Colonic mucosa (tissue), 4 donors: ENCODE measurements at regions not wholly inside any gene's neighbourhood (a gene's known extent, or its start where the extent isn't known, plus 50 kb on each side); places are given as distances from the start of the nearest gene placed in this dataset.
"Not testable (repeated sequence)": the region's sequence is repeated elsewhere in the genome, so short reads cannot be mapped to it uniquely, and the experiment has no call there.

ENCODE experiments used
- DNase-seq: peaks from one replicate; pipeline ENCODE4 v3.0.0-alpha.2; 2020
- H3K27ac ChIP-seq: fragments of 200-600 bp; one replicate; pipeline ENCODE4 v1.8.0; 2021
- H3K27me3 ChIP-seq: fragments of 200-600 bp; one replicate; pipeline ENCODE4 v1.8.0; 2021
- H3K36me3 ChIP-seq: fragments of 200-600 bp; one replicate; pipeline ENCODE4 v1.8.0; 2021
- H3K4me1 ChIP-seq: fragments of 200-600 bp; one replicate; pipeline ENCODE4 v1.8.0; 2021; ENCODE audit warnings: mild to moderate bottlenecking
- H3K4me3 ChIP-seq: fragments of 200-600 bp; one replicate; pipeline ENCODE4 v1.8.0; 2021
- H3K9ac ChIP-seq, 2 donors: one replicate each; pipeline ENCODE4 v1.7.0; 2013; ENCODE audit warnings: control low read depth in 2 of 2, low read depth in 2 of 2, low read length in 2 of 2
- H3K9me3 ChIP-seq: fragments of 200-600 bp; one replicate; pipeline ENCODE4 v1.8.0; 2021
- CTCF ChIP-seq: fragments of 200-600 bp; IDR thresholded peaks from one replicate; pipeline ENCODE4 v1.8.0; 2022; ENCODE audit warnings: antibody characterized with exemption, mild to moderate bottlenecking
- intact Hi-C: fragments of 100-400 bp; cut with DNase I; formaldehyde crosslinking; loops from one replicate; pipeline ENCODE4 v1.14.1; 2022
- donor health status: healthy.
- donor health status: DM: no; HTN: no; CAD: no.
- donor health status: DM: no; HTN: no; CAD: no.

- intact Hi-C loops, H3K27me3 ChIP-seq, H3K4me1 ChIP-seq: not testable (repeated sequence)
Measured at GRCh38 chr14:106474261-106475028, 948.1 kb downstream of the TMEM121 start.

GRCh38 chr14:106475214-106475613 is 948.8 kb downstream of the TMEM121 start:
- H3K36me3 ChIP-seq, H3K9ac ChIP-seq, H3K4me3 ChIP-seq, H3K4me1 ChIP-seq, H3K27me3 ChIP-seq, DNase-seq, H3K9me3 ChIP-seq, intact Hi-C loops, H3K27ac ChIP-seq: not testable (repeated sequence)

More at GRCh38 chr14:106474261-106475028, 948.1 kb downstream of the TMEM121 start:
- not testable (repeated sequence) for H3K9me3 ChIP-seq, DNase-seq, H3K4me3 ChIP-seq, H3K9ac ChIP-seq, H3K27ac ChIP-seq, H3K36me3 ChIP-seq

- H3K27me3 ChIP-seq, H3K27ac ChIP-seq, H3K4me1 ChIP-seq, H3K4me3 ChIP-seq, DNase-seq, intact Hi-C loops, H3K9me3 ChIP-seq, H3K36me3 ChIP-seq, H3K9ac ChIP-seq: not testable (repeated sequence)
Measured at GRCh38 chr14:106477600-106477999, 951.2 kb downstream of the TMEM121 start.

GRCh38 chr14:106480287-106480686 is 953.9 kb downstream of the TMEM121 start:
- H3K9me3 ChIP-seq, H3K27ac ChIP-seq, H3K9ac ChIP-seq, H3K27me3 ChIP-seq, DNase-seq, H3K4me3 ChIP-seq, H3K4me1 ChIP-seq, H3K36me3 ChIP-seq, intact Hi-C loops: not testable (repeated sequence)

- H3K9me3 ChIP-seq, H3K27me3 ChIP-seq, H3K9ac ChIP-seq, H3K27ac ChIP-seq, intact Hi-C loops, H3K4me1 ChIP-seq, H3K36me3 ChIP-seq, H3K4me3 ChIP-seq, DNase-seq: not testable (repeated sequence)
Measured at GRCh38 chr14:106482213-106482612, 955.8 kb downstream of the TMEM121 start.

GRCh38 chr14:106487600-106487999 is 961.2 kb downstream of the TMEM121 start:
- Histone ChIP-seq H3K4me3 (no peak overlapping the region), H3K36me3 (no peaks in the 10 kb centered on the region), H3K9me3 (no peaks in the 10 kb centered on the region), H3K9ac (no peak overlapping the region), H3K27ac (no peak overlapping the region), H3K27me3 (no peaks in the 10 kb centered on the region), H3K4me1 (no peaks in the 10 kb centered on the region)
- intact Hi-C loops, result no loop called here
- TF ChIP-seq CTCF, result no peak
- no peak for DNase-seq

GRCh38 chr14:106488291-106488690 is 961.9 kb downstream of the TMEM121 start:
- no peak for DNase-seq
- no peak overlapping the region for H3K4me3 ChIP-seq
- H3K36me3 ChIP-seq, result no peaks in the 10 kb centered on the region
- H3K9ac ChIP-seq, result no peak overlapping the region
- intact Hi-C loops, result no loop called here
- no peaks in the 10 kb centered on the region for H3K27me3 ChIP-seq
- no peaks in the 10 kb centered on the region for H3K9me3 ChIP-seq
- H3K27ac ChIP-seq, result no peak overlapping the region
- TF ChIP-seq CTCF, result no peak
- no peaks in the 10 kb centered on the region for H3K4me1 ChIP-seq

GRCh38 chr14:106489112-106489881 is 962.9 kb downstream of the TMEM121 start:
- Histone ChIP-seq H3K9ac (no peak overlapping the region), H3K4me1 (no peaks in the 10 kb centered on the region), H3K36me3 (no peaks in the 10 kb centered on the region), H3K27ac (no peak overlapping the region), H3K27me3 (no peaks in the 10 kb centered on the region), H3K4me3 (no peak overlapping the region), H3K9me3 (no peaks in the 10 kb centered on the region)
- intact Hi-C loops, result no loop called here
- TF ChIP-seq CTCF, result no peak
- DNase-seq, result no peak
